Kidney (tissue), 13 donors: ENCODE measurements at regions not wholly inside any gene's neighbourhood (a gene's known extent, or its start where the extent isn't known, plus 50 kb on each side); places are given as distances from the start of the nearest gene placed in this dataset.
A peak's percentile ranks its signal among the peaks of the same experiment; 100 is the strongest.

Experiments
- DNase-seq, 5 donors: peaks; one replicate each; pipeline ENCODE4 v3.0.0-alpha.2; 2013 to 2020
- FAIRE-seq: peaks from 2 replicates; lab custom pipeline; 2012; peaks lifted over from hg19 to GRCh38; lab: Jason Lieb, UNC
- H3K27ac ChIP-seq, 2 donors: one replicate each; pipeline ENCODE4 v1.7.0; 2013; ENCODE audit warnings: low read depth in 2 of 2, low read length in 2 of 2, inconsistent platforms in 1 of 2
- H3K27me3 ChIP-seq: one replicate; pipeline ENCODE4 v1.7.1; 2013; ENCODE audit warnings: low read length, inconsistent platforms; ENCODE audit not compliant: control insufficient read depth, insufficient read depth
- H3K36me3 ChIP-seq, 3 donors: one replicate each; pipeline versions ENCODE4 v1.7.0 to v1.7.1; 2013; ENCODE audit warnings: low read length in 3 of 3, control low read depth in 1 of 3, inconsistent platforms in 1 of 3; ENCODE audit not compliant: insufficient read depth in 3 of 3, control insufficient read depth in 2 of 3
- H3K4me1 ChIP-seq, 3 donors: one replicate each; pipeline versions ENCODE4 v1.7.0 to v1.7.1; 2013; ENCODE audit warnings: low read length in 3 of 3, inconsistent platforms in 1 of 3, low read depth in 1 of 3; ENCODE audit not compliant: control insufficient read depth in 2 of 3, insufficient read depth in 2 of 3
- H3K4me3 ChIP-seq, 3 donors: one replicate each; pipeline versions ENCODE4 v1.7.0 to v1.8.1; 2013; ENCODE audit warnings: low read length in 3 of 3, control low read depth in 1 of 3, inconsistent platforms in 1 of 3
- H3K9ac ChIP-seq, 3 donors: one replicate each; pipeline versions ENCODE4 v1.7.0 to v1.7.1; 2013; ENCODE audit warnings: low read length in 3 of 3, control low read depth in 1 of 3, inconsistent platforms in 1 of 3
- H3K9me3 ChIP-seq, 3 donors: one replicate each; pipeline versions ENCODE4 v1.7.0 to v1.7.1; 2013; ENCODE audit warnings: low read length in 3 of 3, control low read depth in 1 of 3, inconsistent platforms in 1 of 3; ENCODE audit not compliant: control insufficient read depth in 2 of 3, insufficient read depth in 1 of 3
- intact Hi-C: fragments of 100-400 bp; cut with DNase I; formaldehyde crosslinking; loops from one replicate; pipeline ENCODE4 v1.11.1; 2022
- TF ChIP-seq, protein P1 (sequence below): IDR thresholded peaks from 3 replicates; pipeline ENCODE4 v1.5.1; 2012; ENCODE audit warnings: mild to moderate bottlenecking, moderate library complexity, borderline replicate concordance; ENCODE audit not compliant: insufficient read depth; ENCODE audit errors: extremely low read depth
- donor health status: control.
- donor health status: control.
- donor health status: control.
- donor health status: control.
- donor health status: control.
- donor health status: DM: yes; HTN: yes; CAD: no.
- donor health status: Normal renal cell carcinoma (clear cell type).

DNA sequence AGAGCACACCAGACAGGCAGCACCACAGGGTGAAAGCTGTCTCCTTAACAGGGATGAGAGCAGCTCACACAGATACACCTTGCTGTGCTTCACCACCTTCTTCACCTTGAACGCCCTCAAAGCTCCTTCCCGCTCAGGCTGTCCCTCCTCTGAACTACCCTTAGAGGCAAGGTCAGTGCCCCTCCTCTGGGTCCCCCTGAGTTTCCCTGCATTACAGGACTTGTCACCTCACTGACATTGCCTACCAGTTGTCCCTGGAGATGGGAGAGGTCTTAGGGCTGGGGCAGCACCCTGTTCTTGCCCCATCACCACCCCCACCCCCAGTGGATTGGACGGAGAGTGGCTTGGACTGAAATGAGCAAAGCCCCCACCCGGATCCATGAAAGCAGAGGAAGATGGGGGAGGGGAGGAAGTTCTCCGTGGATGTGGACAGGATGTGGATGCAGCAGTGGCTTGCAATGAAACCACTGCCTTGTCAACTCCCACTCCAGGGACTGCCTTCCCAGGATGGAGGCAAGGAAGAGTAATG, 73.2 kb upstream of the CDH5 start:
- peak in 2 of 5 donors; percentile 7 to 11 for DNase-seq
- FAIRE-seq, result no peak
- TF ChIP-seq, protein P1, sequence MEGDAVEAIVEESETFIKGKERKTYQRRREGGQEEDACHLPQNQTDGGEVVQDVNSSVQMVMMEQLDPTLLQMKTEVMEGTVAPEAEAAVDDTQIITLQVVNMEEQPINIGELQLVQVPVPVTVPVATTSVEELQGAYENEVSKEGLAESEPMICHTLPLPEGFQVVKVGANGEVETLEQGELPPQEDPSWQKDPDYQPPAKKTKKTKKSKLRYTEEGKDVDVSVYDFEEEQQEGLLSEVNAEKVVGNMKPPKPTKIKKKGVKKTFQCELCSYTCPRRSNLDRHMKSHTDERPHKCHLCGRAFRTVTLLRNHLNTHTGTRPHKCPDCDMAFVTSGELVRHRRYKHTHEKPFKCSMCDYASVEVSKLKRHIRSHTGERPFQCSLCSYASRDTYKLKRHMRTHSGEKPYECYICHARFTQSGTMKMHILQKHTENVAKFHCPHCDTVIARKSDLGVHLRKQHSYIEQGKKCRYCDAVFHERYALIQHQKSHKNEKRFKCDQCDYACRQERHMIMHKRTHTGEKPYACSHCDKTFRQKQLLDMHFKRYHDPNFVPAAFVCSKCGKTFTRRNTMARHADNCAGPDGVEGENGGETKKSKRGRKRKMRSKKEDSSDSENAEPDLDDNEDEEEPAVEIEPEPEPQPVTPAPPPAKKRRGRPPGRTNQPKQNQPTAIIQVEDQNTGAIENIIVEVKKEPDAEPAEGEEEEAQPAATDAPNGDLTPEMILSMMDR, result no peak

GRCh38 chr16:66292241-66292935, 74.1 kb upstream of the CDH5 start:
- Histone ChIP-seq H3K4me1 (no peaks in the 10 kb centered on the region), H3K27me3 (no peaks in the 10 kb centered on the region), H3K27ac (no peak overlapping the region), H3K9me3 (no peaks in the 10 kb centered on the region), H3K9ac (no peak overlapping the region), H3K36me3 (no peaks in the 10 kb centered on the region), H3K4me3 (no peak overlapping the region)
- FAIRE-seq, result no peak
- intact Hi-C loops, result no loop called here
- peak in 1 of 5 donors; percentile 28 for DNase-seq
- TF ChIP-seq, protein P1, result no peak

More for the DNA sequence above, 73.2 kb upstream of the CDH5 start:
- Histone ChIP-seq H3K36me3 (no peaks in the 10 kb centered on the region), H3K27ac (no peak overlapping the region), H3K9ac (no peak overlapping the region), H3K4me1 (no peaks in the 10 kb centered on the region), H3K27me3 (no peaks in the 10 kb centered on the region), H3K9me3 (no peaks in the 10 kb centered on the region), H3K4me3 (no peak overlapping the region)
- intact Hi-C loops, result no loop called here

DNA sequence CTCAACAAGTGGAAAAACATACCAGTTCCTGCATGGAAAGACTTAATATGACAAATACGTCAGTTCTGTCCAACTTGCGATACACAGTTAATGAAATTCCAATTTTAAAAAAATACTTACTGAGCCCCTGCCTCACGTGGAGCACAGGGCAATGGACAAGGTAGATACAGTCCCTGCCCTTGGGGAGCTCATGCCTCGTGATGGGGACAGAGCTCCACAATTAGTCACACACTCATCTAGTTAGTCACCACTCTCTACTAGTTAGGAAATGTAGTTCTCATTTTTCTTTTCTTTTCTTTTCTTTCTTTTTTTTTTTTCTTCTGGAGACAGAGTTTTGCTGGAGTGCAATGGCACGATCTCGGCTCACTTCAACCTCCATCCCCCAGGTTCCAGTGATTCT, 74.7 kb upstream of the CDH5 start:
- Histone ChIP-seq H3K9ac (no peak overlapping the region), H3K27me3 (no peaks in the 10 kb centered on the region), H3K9me3 (no peaks in the 10 kb centered on the region), H3K4me1 (no peaks in the 10 kb centered on the region), H3K4me3 (no peak overlapping the region), H3K27ac (no peak overlapping the region), H3K36me3 (no peaks in the 10 kb centered on the region)
- DNase-seq (no peak), FAIRE-seq (no peak)
- TF ChIP-seq, protein P1, result no peak
- intact Hi-C loops, result no loop called here
